H9 (cell line): ENCODE measurements at regions not wholly inside any gene's neighbourhood (a gene's known extent, or its start where the extent isn't known, plus 50 kb on each side); places are given as distances from the start of the nearest gene placed in this dataset.

Experiments used
- DNase-seq: peaks from one replicate; pipeline ENCODE4 v3.0.0-alpha.2; 2017
- H2AFZ ChIP-seq: one replicate; pipeline ENCODE4 v1.6.1; 2013; ENCODE audit warnings: mild to moderate bottlenecking, low read length, control low read depth, moderate library complexity
- H2AK5ac ChIP-seq: 2 replicates; pipeline ENCODE4 v1.6.1; 2013; ENCODE audit warnings: low read length, control low read depth, mixed read lengths; ENCODE audit not compliant: insufficient read length
- H2BK120ac ChIP-seq: one replicate; pipeline ENCODE4 v1.6.1; 2013; ENCODE audit warnings: low read depth, mild to moderate bottlenecking, low read length, control low read depth, inconsistent platforms; ENCODE audit not compliant: poor library complexity, severe bottlenecking
- H2BK12ac ChIP-seq: 2 replicates; pipeline ENCODE4 v1.6.1; 2013; ENCODE audit warnings: low read length, control low read depth, mixed read lengths, low read depth; ENCODE audit not compliant: insufficient read length
- H2BK15ac ChIP-seq: 2 replicates; pipeline ENCODE4 v1.6.1; 2013; ENCODE audit warnings: low read depth, low read length, control low read depth
- H2BK20ac ChIP-seq: one replicate; pipeline ENCODE4 v1.6.1; 2013; ENCODE audit warnings: low read depth, mild to moderate bottlenecking, low read length, control low read depth, inconsistent platforms; ENCODE audit not compliant: poor library complexity, severe bottlenecking
- H2BK5ac ChIP-seq: 2 replicates; pipeline ENCODE4 v1.6.1; 2013; ENCODE audit warnings: low read length, control low read depth, mixed read lengths; ENCODE audit not compliant: insufficient read length
- H3K14ac ChIP-seq: 2 replicates; pipeline ENCODE4 v1.6.1; 2013; ENCODE audit warnings: low read length, control low read depth; ENCODE audit not compliant: insufficient read depth
- H3K18ac ChIP-seq: 2 replicates; pipeline ENCODE4 v1.6.1; 2013; ENCODE audit warnings: low read depth, mild to moderate bottlenecking, mixed read lengths, low read length, control low read depth; ENCODE audit not compliant: insufficient read length
- H3K23ac ChIP-seq: 2 replicates; pipeline ENCODE4 v1.6.1; 2013; ENCODE audit warnings: low read length, control low read depth, mixed read lengths, low read depth; ENCODE audit not compliant: insufficient read length
- H3K23me2 ChIP-seq: 2 replicates; pipeline ENCODE4 v1.6.1; 2013; ENCODE audit warnings: low read depth, mild to moderate bottlenecking, mixed read lengths, low read length, control low read depth; ENCODE audit not compliant: insufficient read length, poor library complexity, severe bottlenecking
- H3K27ac ChIP-seq: 2 replicates; pipeline ENCODE4 v1.5.1; 2013; ENCODE audit warnings: low read length, control low read depth, mixed read lengths, low read depth; ENCODE audit not compliant: insufficient read length
- H3K27me3 ChIP-seq: 2 replicates; pipeline ENCODE4 v1.6.1; 2013; ENCODE audit warnings: low read length, control low read depth, inconsistent platforms; ENCODE audit not compliant: insufficient read depth
- H3K4ac ChIP-seq: 2 replicates; pipeline ENCODE4 v1.6.1; 2013; ENCODE audit warnings: low read depth, mild to moderate bottlenecking, control low read depth, inconsistent platforms, low read length, moderate library complexity
- H3K4me1 ChIP-seq: 2 replicates; pipeline ENCODE4 v1.6.1; 2013; ENCODE audit warnings: low read length, control low read depth, inconsistent platforms; ENCODE audit not compliant: insufficient read depth
- H3K4me2 ChIP-seq: 2 replicates; pipeline ENCODE4 v1.6.1; 2013; ENCODE audit warnings: low read length, control low read depth, mixed read lengths; ENCODE audit not compliant: insufficient read length, insufficient read depth
- H3K56ac ChIP-seq: 2 replicates; pipeline ENCODE4 v1.6.1; 2013; ENCODE audit warnings: low read depth, mild to moderate bottlenecking, mixed read lengths, low read length, control low read depth; ENCODE audit not compliant: insufficient read length
- H3K79me1 ChIP-seq: 2 replicates; pipeline ENCODE4 v1.6.1; 2013; ENCODE audit warnings: low read depth, mild to moderate bottlenecking, moderate library complexity, low read length, control low read depth, inconsistent platforms; ENCODE audit not compliant: insufficient read depth, poor library complexity, severe bottlenecking
- H3K79me2 ChIP-seq: 2 replicates; pipeline ENCODE4 v1.6.1; 2013; ENCODE audit warnings: low read length, control low read depth, inconsistent platforms; ENCODE audit not compliant: insufficient read depth
- H3K9ac ChIP-seq: 2 replicates; pipeline ENCODE4 v1.6.1; 2013; ENCODE audit warnings: low read length, control low read depth, mixed read lengths; ENCODE audit not compliant: insufficient read length; ENCODE audit errors: extremely low read depth
- H3K9me3 ChIP-seq: one replicate; pipeline ENCODE4 v1.6.1; 2013; ENCODE audit warnings: low read depth, low read length, inconsistent platforms; ENCODE audit not compliant: control insufficient read depth
- H3T11ph ChIP-seq: one replicate; pipeline ENCODE4 v1.6.1; 2013; ENCODE audit warnings: mild to moderate bottlenecking, low read length, control low read depth, inconsistent platforms
- H4K20me1 ChIP-seq: one replicate; pipeline ENCODE4 v1.6.1; 2013; ENCODE audit not compliant: control insufficient read depth, insufficient read length, insufficient read depth
- H4K5ac ChIP-seq: 2 replicates; pipeline ENCODE4 v1.6.1; 2013; ENCODE audit warnings: low read depth, mild to moderate bottlenecking, mixed read lengths, low read length, control low read depth; ENCODE audit not compliant: insufficient read length
- H4K8ac ChIP-seq: replicated peaks from 2 replicates; pipeline ENCODE4 v1.6.1; 2013; ENCODE audit warnings: low read length, control low read depth, mixed read lengths, low read depth; ENCODE audit not compliant: insufficient read length
- H4K91ac ChIP-seq: 2 replicates; pipeline ENCODE4 v1.6.1; 2013; ENCODE audit warnings: low read depth, mild to moderate bottlenecking, moderate library complexity, mixed read lengths, low read length, control low read depth; ENCODE audit not compliant: insufficient read length
- H3K27ac Mint-ChIP-seq, 3 experiments: 2 replicates in 2 of 3; 3 replicates in 1 of 3; pipeline ENCODE4 v1.8.0; 2020 to 2021; ENCODE audit warnings: mixed read lengths in 3 of 3, mild to moderate bottlenecking in 1 of 3, moderate library complexity in 1 of 3
- H3K27me3 Mint-ChIP-seq: 2 replicates; pipeline ENCODE4 v1.8.0; 2021; ENCODE audit warnings: low read depth, mild to moderate bottlenecking, moderate library complexity, mixed read lengths
- H3K36me3 Mint-ChIP-seq, 3 experiments: 2 replicates in 2 of 3; 3 replicates in 1 of 3; pipeline ENCODE4 v1.8.0; 2020 to 2021; ENCODE audit warnings: low read depth in 3 of 3, mixed read lengths in 3 of 3; ENCODE audit not compliant: insufficient read depth in 1 of 3
- H3K4me1 Mint-ChIP-seq, 2 experiments: 2 replicates each; pipeline ENCODE4 v1.8.0; 2020; ENCODE audit warnings: mixed read lengths in 2 of 2
- H3K4me3 Mint-ChIP-seq, 2 experiments: 2 replicates in 1 of 2; 3 replicates in 1 of 2; pipeline ENCODE4 v1.8.0; 2020 to 2021; ENCODE audit warnings: mild to moderate bottlenecking in 2 of 2, mixed read lengths in 2 of 2, moderate library complexity in 1 of 2
- H3K9me3 Mint-ChIP-seq, 2 experiments: 2 replicates in 1 of 2; 3 replicates in 1 of 2; pipeline ENCODE4 v1.8.0; 2020; ENCODE audit warnings: mild to moderate bottlenecking in 2 of 2, mixed read lengths in 2 of 2, moderate library complexity in 1 of 2
- whole genome bisulfite sequencing: extraction: QIAGEN DNeasy Blood & Tissue Kit; methylation state at CpG from one replicate; pipeline ENCODE4 v1.1.7; 2013; ENCODE audit warnings: missing lambda C conversion rate, low lambda C conversion rate, mixed read lengths; ENCODE audit not compliant: insufficient read length; ENCODE audit errors: extremely low coverage; 5-methylcytosine and 5-hydroxymethylcytosine counted together
- TF ChIP-seq, protein P1 (sequence below): fragments of 200-600 bp; sonication (generic); conservative IDR thresholded peaks from 3 replicates; pipeline ENCODE4 v1.8.0; 2021; ENCODE audit warnings: antibody characterized with exemption, mild to moderate bottlenecking

DNA sequence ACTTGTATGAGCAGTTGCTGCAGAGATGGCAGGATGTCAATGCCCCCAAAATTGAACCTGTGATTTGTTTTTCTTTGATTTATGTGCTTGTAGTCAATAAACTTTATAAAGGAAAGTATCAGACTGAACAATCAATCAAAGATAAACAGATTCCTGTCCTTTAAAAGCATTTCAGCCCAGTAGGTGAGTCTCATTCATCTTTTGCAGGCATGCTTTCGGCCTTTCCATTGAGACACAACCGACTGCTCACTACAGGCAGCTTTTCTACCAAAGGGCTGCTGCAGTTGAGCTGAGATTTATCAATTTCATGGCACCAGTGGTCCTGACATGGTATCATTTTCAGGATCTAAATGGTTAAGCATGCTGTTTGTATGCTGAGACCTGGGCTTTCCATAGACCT is 513.6 kb upstream of the PTBP2 start:
- Mint-ChIP-seq H3K4me1 (peaks cover 0 to 10% of the 10 kb centered on the region in 2 experiments; a peak in 1 of 4 replicates), H3K27me3 (no peaks in the 10 kb centered on the region; the same call in 1 of the 2 replicates), H3K9me3 (no peaks in the 10 kb centered on the region; a peak in 1 of 5 replicates), H3K4me3 (no peak overlapping the region), H3K36me3 (no peaks in the 10 kb centered on the region), H3K27ac (no peak overlapping the region)
- no peak overlapping the region for H2BK120ac ChIP-seq
- H2AFZ ChIP-seq = no peak overlapping the region
- H3T11ph ChIP-seq = no peak overlapping the region
- H3K79me1 ChIP-seq = no peaks in the 10 kb centered on the region
- no peak overlapping the region for H3K56ac ChIP-seq
- H2AK5ac ChIP-seq = no peak overlapping the region
- H2BK20ac ChIP-seq = no peak overlapping the region
- H3K18ac ChIP-seq = no peak overlapping the region
- no peaks in the 10 kb centered on the region for H3K4me1 ChIP-seq
- no peaks in the 10 kb centered on the region for H3K79me2 ChIP-seq
- H3K23ac ChIP-seq = no peak overlapping the region
- no peak overlapping the region for H3K14ac ChIP-seq
- no peak overlapping the region for H2BK5ac ChIP-seq
- H4K91ac ChIP-seq = no peak overlapping the region
- H2BK15ac ChIP-seq = no peak overlapping the region
- H3K9me3 ChIP-seq = no peaks in the 10 kb centered on the region
- TF ChIP-seq, protein P1, sequence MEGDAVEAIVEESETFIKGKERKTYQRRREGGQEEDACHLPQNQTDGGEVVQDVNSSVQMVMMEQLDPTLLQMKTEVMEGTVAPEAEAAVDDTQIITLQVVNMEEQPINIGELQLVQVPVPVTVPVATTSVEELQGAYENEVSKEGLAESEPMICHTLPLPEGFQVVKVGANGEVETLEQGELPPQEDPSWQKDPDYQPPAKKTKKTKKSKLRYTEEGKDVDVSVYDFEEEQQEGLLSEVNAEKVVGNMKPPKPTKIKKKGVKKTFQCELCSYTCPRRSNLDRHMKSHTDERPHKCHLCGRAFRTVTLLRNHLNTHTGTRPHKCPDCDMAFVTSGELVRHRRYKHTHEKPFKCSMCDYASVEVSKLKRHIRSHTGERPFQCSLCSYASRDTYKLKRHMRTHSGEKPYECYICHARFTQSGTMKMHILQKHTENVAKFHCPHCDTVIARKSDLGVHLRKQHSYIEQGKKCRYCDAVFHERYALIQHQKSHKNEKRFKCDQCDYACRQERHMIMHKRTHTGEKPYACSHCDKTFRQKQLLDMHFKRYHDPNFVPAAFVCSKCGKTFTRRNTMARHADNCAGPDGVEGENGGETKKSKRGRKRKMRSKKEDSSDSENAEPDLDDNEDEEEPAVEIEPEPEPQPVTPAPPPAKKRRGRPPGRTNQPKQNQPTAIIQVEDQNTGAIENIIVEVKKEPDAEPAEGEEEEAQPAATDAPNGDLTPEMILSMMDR = no peak
- H4K20me1 ChIP-seq = no peaks in the 10 kb centered on the region
- no peak overlapping the region for H3K9ac ChIP-seq
- H3K4ac ChIP-seq = no peak overlapping the region
- H3K4me2 ChIP-seq = no peak overlapping the region
- no peaks in the 10 kb centered on the region for H3K27me3 ChIP-seq
- H4K5ac ChIP-seq = no peak overlapping the region
- H4K8ac ChIP-seq = no peak overlapping the region
- H3K27ac ChIP-seq = no peak overlapping the region
- no CpG with 5 or more reads among the region's 2 CpGs for WGBS
- H3K23me2 ChIP-seq = no peaks in the 10 kb centered on the region
- DNase-seq = no peak
- H2BK12ac ChIP-seq = no peak overlapping the region
